ENCODE measurements at regions not wholly inside any gene's neighbourhood (a gene's known extent, or its start where the extent isn't known, plus 50 kb on each side); places are given as distances from the start of the nearest gene placed in this dataset.
"Not testable (repeated sequence)": the region's sequence is repeated elsewhere in the genome, so short reads cannot be mapped to it uniquely, and the experiment has no call there.

GRCh38 chr16:29250923-29251434 is 155.5 kb downstream of the NPIPB11 start:
- H2BK120ac ChIP-seq (ENCODE audit: low read depth, low read length), result peak overlapping the region; percentile 48; the same call in 1 of the 2 replicates
- H3K36me3 ChIP-seq (ENCODE audit: control insufficient read depth, insufficient read depth, low read length); DNase-seq; dilution Hi-C loops (cut with HindIII; ENCODE audit: low sequenced_read_pairs, unreplicated experiment); H3K79me1 ChIP-seq (ENCODE audit: low read depth in 1 of 2, low read length in 2 of 2); H3K4me1 ChIP-seq (ENCODE audit: control insufficient read depth, insufficient read depth, low read length); ATAC-seq (ENCODE audit: low read depth); H3K9me1 ChIP-seq (ENCODE audit: insufficient read depth, low read length); H2BK20ac ChIP-seq (ENCODE audit: low read depth, low read length); H3K27me3 ChIP-seq (ENCODE audit: control insufficient read depth, insufficient read depth, low read length); H3K14ac ChIP-seq (replicated peaks; ENCODE audit: low read depth, low read length); H3K27ac ChIP-seq (ENCODE audit: insufficient read depth, low read length); H3K9ac ChIP-seq (ENCODE audit: low read depth, low read length); BruUV-seq (replicated peaks); H3K18ac ChIP-seq (ENCODE audit: low read depth, low read length); H2AK9ac ChIP-seq (replicated peaks; ENCODE audit: low read depth, low read length, poor library complexity); H2BK15ac ChIP-seq (ENCODE audit: low read depth, low read length); H3K4me2 ChIP-seq (ENCODE audit: low read depth, low read length); intact Hi-C loops (cut with micrococcal nuclease); H2AFZ ChIP-seq (replicated peaks; ENCODE audit: low read length, poor library complexity); POLR2A ChIA-PET (ENCODE audit: unreplicated experiment); H3K9me3 ChIP-seq (ENCODE audit: control insufficient read depth, insufficient read depth, low read length); CTCF ChIA-PET; H3K4me3 ChIP-seq (ENCODE audit: insufficient read depth, low read depth, low read length); H3K56ac ChIP-seq (ENCODE audit: extremely low read depth, insufficient read depth, low read length); H3K4ac ChIP-seq (ENCODE audit: low read depth, low read length); H2BK5ac ChIP-seq (ENCODE audit: low read depth, low read length, poor library complexity, severe bottlenecking); H3K23ac ChIP-seq (ENCODE audit: low read depth, low read length); H4K20me1 ChIP-seq (ENCODE audit: insufficient read depth, low read length): not testable (repeated sequence)
- H4K91ac ChIP-seq (ENCODE audit: insufficient read depth, low read depth, low read length), result peak overlapping the region; percentile 47; the same call in 1 of the 2 replicates
- in situ Hi-C loops (cut with MboI; ENCODE audit: low sequenced_read_pairs), result loop anchor here (25.0 kb wide), 1 partner anchor 289 kb away; the partner anchor contains the start of genes NFATC2IP and SPNS1
- no CpG with 5 or more reads among the region's 19 CpGs for WGBS, 2 experiments (ENCODE audit: extremely low coverage in 2 of 2, insufficient read length in 1 of 2)
- H2AK5ac ChIP-seq (ENCODE audit: low read depth, low read length), result peak overlapping the region; percentile 7; the same call in 1 of the 2 replicates
- peak overlapping the region in 1 of 2 experiments; percentile 83; a peak in 1 of 4 replicates for H4K8ac ChIP-seq (ENCODE audit: low read depth in 2 of 2, low read length in 2 of 2)
- peak overlapping the region; percentile 76; the same call in 1 of the 2 replicates for H4K5ac ChIP-seq (ENCODE audit: low read depth, low read length)

GRCh38 chr16:29250469-29250868 is 156.0 kb downstream of the NPIPB11 start:
- H3K27me3 ChIP-seq (ENCODE audit: control insufficient read depth, insufficient read depth, low read length); H3K18ac ChIP-seq (ENCODE audit: low read depth, low read length); H3K9ac ChIP-seq (ENCODE audit: low read depth, low read length); H4K91ac ChIP-seq (ENCODE audit: insufficient read depth, low read depth, low read length); H2AFZ ChIP-seq (replicated peaks; ENCODE audit: low read length, poor library complexity); intact Hi-C loops (cut with micrococcal nuclease); dilution Hi-C loops (cut with HindIII; ENCODE audit: low sequenced_read_pairs, unreplicated experiment); H2BK15ac ChIP-seq (ENCODE audit: low read depth, low read length); POLR2A ChIA-PET (ENCODE audit: unreplicated experiment); H3K36me3 ChIP-seq (ENCODE audit: control insufficient read depth, insufficient read depth, low read length); H4K5ac ChIP-seq (ENCODE audit: low read depth, low read length); H3K9me1 ChIP-seq (ENCODE audit: insufficient read depth, low read length); H3K4ac ChIP-seq (ENCODE audit: low read depth, low read length); H2BK120ac ChIP-seq (ENCODE audit: low read depth, low read length); ATAC-seq (ENCODE audit: low read depth); H3K56ac ChIP-seq (ENCODE audit: extremely low read depth, insufficient read depth, low read length); H4K20me1 ChIP-seq (ENCODE audit: insufficient read depth, low read length); H3K9me3 ChIP-seq (ENCODE audit: control insufficient read depth, insufficient read depth, low read length); H3K79me1 ChIP-seq (ENCODE audit: low read depth in 1 of 2, low read length in 2 of 2); H3K4me2 ChIP-seq (ENCODE audit: low read depth, low read length); H3K27ac ChIP-seq (ENCODE audit: insufficient read depth, low read length); H3K4me1 ChIP-seq (ENCODE audit: control insufficient read depth, insufficient read depth, low read length); H3K23ac ChIP-seq (ENCODE audit: low read depth, low read length); H3K14ac ChIP-seq (replicated peaks; ENCODE audit: low read depth, low read length); H2AK5ac ChIP-seq (ENCODE audit: low read depth, low read length); H2AK9ac ChIP-seq (replicated peaks; ENCODE audit: low read depth, low read length, poor library complexity); H4K8ac ChIP-seq (ENCODE audit: low read depth in 2 of 2, low read length in 2 of 2); CTCF ChIA-PET; H3K4me3 ChIP-seq (ENCODE audit: insufficient read depth, low read depth, low read length); H2BK20ac ChIP-seq (ENCODE audit: low read depth, low read length); H2BK5ac ChIP-seq (ENCODE audit: low read depth, low read length, poor library complexity, severe bottlenecking); BruUV-seq (replicated peaks); DNase-seq: not testable (repeated sequence)
- in situ Hi-C loops (cut with MboI; ENCODE audit: low sequenced_read_pairs), result loop anchor here (25.0 kb wide), 1 partner anchor 288 kb away; the partner anchor contains the start of genes NFATC2IP and SPNS1
- WGBS, 2 experiments (ENCODE audit: extremely low coverage in 2 of 2, insufficient read length in 1 of 2), result no CpG with 5 or more reads among the region's 3 CpGs

Data from IMR-90 (cell line).